K562 (cell line): ENCODE measurements at regions not wholly inside any gene's neighbourhood (a gene's known extent, or its start where the extent isn't known, plus 50 kb on each side); places are given as distances from the start of the nearest gene placed in this dataset.

Experiments used
- CTCF ChIP-seq, 3 experiments: IDR thresholded peaks in 2 of 3; conservative IDR thresholded peaks in 1 of 3; 2 replicates each; pipeline ENCODE4 v1.5.1; 2011 to 2012; ENCODE audit warnings: low read length in 3 of 3, mild to moderate bottlenecking in 3 of 3, control low read depth in 2 of 3, improper control_type of control experiment in 1 of 3, inconsistent platforms in 1 of 3, low read depth in 1 of 3, mixed read lengths in 1 of 3, moderate library complexity in 1 of 3; ENCODE audit not compliant: insufficient read depth in 2 of 3
- CTCFL ChIP-seq: IDR thresholded peaks from 2 replicates; pipeline ENCODE4 v1.6.1; 2011; ENCODE audit warnings: borderline replicate concordance, low read depth, mild to moderate bottlenecking, moderate library complexity, low read length; ENCODE audit not compliant: insufficient read depth, poor library complexity, severe bottlenecking
- DMBX1 ChIP-seq: fragments of 250-450 bp; sonication (Bioruptor Pico); IDR thresholded peaks from 2 replicates; pipeline ENCODE4 v1.8.0; 2022; ENCODE audit warnings: inconsistent platforms, mild to moderate bottlenecking, moderate library complexity, borderline replicate concordance
- FOXM1 ChIP-seq, 2 experiments: fragments of 450-650 bp in 1 of 2; sonication (generic) in 1 of 2; formaldehyde crosslinking in 1 of 2; IDR thresholded peaks; 2 replicates each; pipeline versions ENCODE4 v1.6.1 to v1.9.0; 2017 to 2022; ENCODE audit warnings: low read depth in 2 of 2, mild to moderate bottlenecking in 2 of 2, missing genetic modification reagents in 1 of 2, moderate library complexity in 1 of 2
- NFYB ChIP-seq: IDR thresholded peaks from 2 replicates; pipeline ENCODE4 v1.6.1; 2011; ENCODE audit warnings: mild to moderate bottlenecking, moderate library complexity; ENCODE audit not compliant: insufficient read length; ENCODE audit errors: extremely low read depth
- POLR2AphosphoS2 ChIP-seq: IDR thresholded peaks from 2 replicates; pipeline ENCODE4 v1.6.1; 2012; ENCODE audit warnings: low read length, improper control_type of control experiment
- ZNF76 ChIP-seq: fragments of 250-450 bp; sonication (Bioruptor Pico); IDR thresholded peaks from 2 replicates; pipeline ENCODE4 v1.4.0; 2020; ENCODE audit warnings: mild to moderate bottlenecking, moderate library complexity, borderline replicate concordance

GRCh38 chr3:103367481-103367880 is 932.7 kb downstream of the ZPLD1 start:
- TF ChIP-seq CTCFL = no peak
- no peak for TF ChIP-seq FOXM1 (IDR thresholded peaks at IDR 0.05; ENCODE audit: low read depth)
- TF ChIP-seq FOXM1 (CRISPR knock-in tag; IDR thresholded peaks at IDR 0.05; ENCODE audit: low read depth) = no peak
- no peak for TF ChIP-seq DMBX1 (CRISPR knock-in tag)
- no peak for TF ChIP-seq ZNF76 (CRISPR knock-in tag)
- no peak for TF ChIP-seq NFYB
- TF ChIP-seq CTCF (IDR thresholded peaks at IDR 0.05 in 2 of 3, conservative IDR thresholded peaks at IDR 0.05 in 1 of 3; ENCODE audit: insufficient read depth in 2 of 3, low read depth in 1 of 3, low read length in 3 of 3) = no peak
- TF ChIP-seq POLR2AphosphoS2 = no peak
